ENCODE measurements at regions not wholly inside any gene's neighbourhood (a gene's known extent, or its start where the extent isn't known, plus 50 kb on each side); places are given as distances from the start of the nearest gene placed in this dataset.

GRCh38 chr2:7394195-7394594 is 477.0 kb downstream of the RNF144A start:
- DNase-seq (ENCODE audit: low read depth), result no peak
- no peak overlapping the region for H3K4me3 ChIP-seq (replicated peaks; ENCODE audit: low read depth, low read length)
- TF ChIP-seq CTCF (IDR thresholded peaks at IDR 0.05; ENCODE audit: low read length, missing control alignments), result no peak

GRCh38 chr2:7400628-7401027 is 483.4 kb downstream of the RNF144A start:
- TF ChIP-seq CTCF (IDR thresholded peaks at IDR 0.05; ENCODE audit: low read length, missing control alignments), result no peak
- no peak overlapping the region for H3K4me3 ChIP-seq (replicated peaks; ENCODE audit: low read depth, low read length)

GRCh38 chr2:7403092-7403775 is 486.0 kb downstream of the RNF144A start:
- no peak overlapping the region for H3K4me3 ChIP-seq (replicated peaks; ENCODE audit: low read depth, low read length)
- no peak for DNase-seq (ENCODE audit: low read depth)
- no peak for TF ChIP-seq CTCF (IDR thresholded peaks at IDR 0.05; ENCODE audit: low read length, missing control alignments)

More at GRCh38 chr2:7400628-7401027, 483.4 kb downstream of the RNF144A start:
- no peak for DNase-seq (ENCODE audit: low read depth)

- no peak overlapping the region for H3K4me3 ChIP-seq (replicated peaks; ENCODE audit: low read depth, low read length)
- no peak for DNase-seq (ENCODE audit: low read depth)
- no peak for TF ChIP-seq CTCF (IDR thresholded peaks at IDR 0.05; ENCODE audit: low read length, missing control alignments)
Measured at GRCh38 chr2:7405861-7406715, 488.9 kb downstream of the RNF144A start.

GRCh38 chr2:7407001-7407400 is 489.8 kb downstream of the RNF144A start:
- H3K4me3 ChIP-seq (replicated peaks; ENCODE audit: low read depth, low read length), result no peak overlapping the region
- TF ChIP-seq CTCF (IDR thresholded peaks at IDR 0.05; ENCODE audit: low read length, missing control alignments), result no peak
- DNase-seq (ENCODE audit: low read depth), result no peak

- H3K4me3 ChIP-seq (replicated peaks; ENCODE audit: low read depth, low read length), result no peak overlapping the region
- TF ChIP-seq CTCF (IDR thresholded peaks at IDR 0.05; ENCODE audit: low read length, missing control alignments), result no peak
Measured at GRCh38 chr2:7407906-7408680, 490.9 kb downstream of the RNF144A start.

More at GRCh38 chr2:7407906-7408680, 490.9 kb downstream of the RNF144A start:
- no peak for DNase-seq (ENCODE audit: low read depth)

Measured in fibroblast of pulmonary artery (primary cell).